HG03097 (cell line): ENCODE measurements at regions not wholly inside any gene's neighbourhood (a gene's known extent, or its start where the extent isn't known, plus 50 kb on each side); places are given as distances from the start of the nearest gene placed in this dataset.

Experiments
- ATAC-seq: cut with Tn5 transposase; IDR thresholded peaks from one replicate; pipeline ENCODE4 v1.9.1; 2021; ENCODE audit not compliant: unreplicated experiment, low FRiP score

- ATAC-seq = no peak
Measured at GRCh38 chr4:167290678-167291077, 56.4 kb upstream of the SPOCK3 start.

- ATAC-seq = no peak
Measured at GRCh38 chr4:167308876-167309275, 74.6 kb upstream of the SPOCK3 start.

- no peak for ATAC-seq
Measured at GRCh38 chr4:167321299-167321698, 87.0 kb upstream of the SPOCK3 start.

- ATAC-seq = no peak
Measured at GRCh38 chr4:167339781-167340180, 105.5 kb upstream of the SPOCK3 start.

- no peak for ATAC-seq
Measured at GRCh38 chr4:167359711-167360110, 125.4 kb upstream of the SPOCK3 start.

GRCh38 chr4:167379076-167379835 is 145.0 kb upstream of the SPOCK3 start:
- no peak for ATAC-seq

- ATAC-seq = no peak
Measured at GRCh38 chr4:167380964-167381363, 146.7 kb upstream of the SPOCK3 start.

- ATAC-seq = no peak
Measured at GRCh38 chr4:167383291-167383690, 149.0 kb upstream of the SPOCK3 start.

GRCh38 chr4:167397586-167397985 is 163.3 kb upstream of the SPOCK3 start:
- ATAC-seq = no peak

- ATAC-seq = no peak
Measured at GRCh38 chr4:167399201-167399600, 164.9 kb upstream of the SPOCK3 start.

GRCh38 chr4:167406181-167406580 is 171.9 kb upstream of the SPOCK3 start:
- no peak for ATAC-seq

GRCh38 chr4:167415461-167415860 is 181.2 kb upstream of the SPOCK3 start:
- ATAC-seq = no peak

- no peak for ATAC-seq
Measured at GRCh38 chr4:167419468-167420140, 185.3 kb upstream of the SPOCK3 start.

GRCh38 chr4:167421201-167421600 is 186.9 kb upstream of the SPOCK3 start:
- no peak for ATAC-seq

- no peak for ATAC-seq
Measured at GRCh38 chr4:167424341-167425256, 190.3 kb upstream of the SPOCK3 start.

GRCh38 chr4:167428156-167428555 is 193.9 kb upstream of the SPOCK3 start:
- ATAC-seq = no peak

GRCh38 chr4:167431371-167431770 is 197.1 kb upstream of the SPOCK3 start:
- no peak for ATAC-seq

- ATAC-seq = no peak
Measured at GRCh38 chr4:167435786-167436185, 201.5 kb upstream of the SPOCK3 start.

- ATAC-seq = no peak
Measured at GRCh38 chr4:167443841-167444240, 209.5 kb upstream of the SPOCK3 start.

- no peak for ATAC-seq
Measured at GRCh38 chr4:167452922-167453430, 218.7 kb upstream of the SPOCK3 start.

- no peak for ATAC-seq
Measured at GRCh38 chr4:167456619-167457018, 222.3 kb upstream of the SPOCK3 start.
